Mononuclear cell (primary cell): ENCODE measurements at regions not wholly inside any gene's neighbourhood (a gene's known extent, or its start where the extent isn't known, plus 50 kb on each side); places are given as distances from the start of the nearest gene placed in this dataset.

Experiments used
- H3K27me3 ChIP-seq: 2 replicates; pipeline ENCODE4 v1.6.0; 2011; ENCODE audit warnings: low read length, control low read depth; ENCODE audit not compliant: insufficient read depth
- H3K4me1 ChIP-seq: 2 replicates; pipeline ENCODE4 v1.5.1; 2011; ENCODE audit warnings: mild to moderate bottlenecking, low read length, control low read depth; ENCODE audit not compliant: insufficient read depth
- H3K4me3 ChIP-seq: 2 replicates; pipeline ENCODE4 v1.5.1; 2011; ENCODE audit warnings: mild to moderate bottlenecking, low read length, moderate library complexity
- H3K9me3 ChIP-seq: 2 replicates; pipeline ENCODE4 v1.5.1; 2011; ENCODE audit warnings: low read depth, mild to moderate bottlenecking, control low read depth, low read length

- Histone ChIP-seq H3K4me3 (no peak overlapping the region), H3K9me3 (no peaks in the 10 kb centered on the region), H3K4me1 (no peaks in the 10 kb centered on the region), H3K27me3 (no peaks in the 10 kb centered on the region)
Measured at GRCh38 chr18:40949114-40949950, 1005.7 kb upstream of the PIK3C3 start.

GRCh38 chr18:40944576-40944975 lies 1010.5 kb upstream of the PIK3C3 start:
- Histone ChIP-seq H3K27me3 (no peaks in the 10 kb centered on the region), H3K4me1 (no peaks in the 10 kb centered on the region), H3K4me3 (no peak overlapping the region)

GRCh38 chr18:40939656-40940515 lies 1015.1 kb upstream of the PIK3C3 start:
- H3K27me3 ChIP-seq = no peaks in the 10 kb centered on the region
- H3K4me1 ChIP-seq = no peaks in the 10 kb centered on the region
- no peak overlapping the region for H3K4me3 ChIP-seq
- H3K9me3 ChIP-seq = no peaks in the 10 kb centered on the region

More at GRCh38 chr18:40944576-40944975, 1010.5 kb upstream of the PIK3C3 start:
- no peaks in the 10 kb centered on the region for H3K9me3 ChIP-seq

DNA sequence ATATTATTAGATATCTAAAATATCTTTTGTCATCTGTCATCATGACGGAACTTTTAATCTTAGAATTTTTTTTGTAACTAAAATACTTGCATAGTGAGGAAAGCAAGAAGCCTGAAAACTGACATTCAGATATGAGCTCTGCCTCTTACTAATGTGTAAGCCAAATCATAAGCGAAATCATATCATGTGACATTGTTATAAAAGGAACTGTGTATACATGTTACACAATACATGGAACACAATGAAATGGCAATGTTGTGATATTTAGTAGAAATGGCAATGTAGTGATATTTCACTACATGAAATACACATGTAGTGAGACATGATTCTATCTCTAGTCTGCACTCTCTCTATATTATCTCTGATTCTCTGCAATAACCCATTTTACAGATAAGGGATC lies 1016.4 kb upstream of the PIK3C3 start:
- Histone ChIP-seq H3K27me3 (no peaks in the 10 kb centered on the region), H3K4me1 (no peaks in the 10 kb centered on the region), H3K4me3 (no peak overlapping the region), H3K9me3 (no peaks in the 10 kb centered on the region)

GRCh38 chr18:40937386-40937785 lies 1017.6 kb upstream of the PIK3C3 start:
- Histone ChIP-seq H3K27me3 (no peaks in the 10 kb centered on the region), H3K9me3 (no peaks in the 10 kb centered on the region), H3K4me1 (no peaks in the 10 kb centered on the region), H3K4me3 (no peak overlapping the region)

GRCh38 chr18:40935423-40935822 lies 1019.6 kb upstream of the PIK3C3 start:
- no peaks in the 10 kb centered on the region for H3K27me3 ChIP-seq
- no peaks in the 10 kb centered on the region for H3K4me1 ChIP-seq
- no peaks in the 10 kb centered on the region for H3K9me3 ChIP-seq
- H3K4me3 ChIP-seq = no peak overlapping the region

- Histone ChIP-seq H3K4me3 (no peak overlapping the region), H3K27me3 (no peaks in the 10 kb centered on the region), H3K9me3 (no peaks in the 10 kb centered on the region), H3K4me1 (no peaks in the 10 kb centered on the region)
Measured at GRCh38 chr18:40932862-40933261, 1022.2 kb upstream of the PIK3C3 start.

- Histone ChIP-seq H3K4me1 (no peaks in the 10 kb centered on the region), H3K4me3 (no peak overlapping the region), H3K9me3 (no peaks in the 10 kb centered on the region), H3K27me3 (no peaks in the 10 kb centered on the region)
Measured at GRCh38 chr18:40930211-40930882, 1024.7 kb upstream of the PIK3C3 start.

DNA sequence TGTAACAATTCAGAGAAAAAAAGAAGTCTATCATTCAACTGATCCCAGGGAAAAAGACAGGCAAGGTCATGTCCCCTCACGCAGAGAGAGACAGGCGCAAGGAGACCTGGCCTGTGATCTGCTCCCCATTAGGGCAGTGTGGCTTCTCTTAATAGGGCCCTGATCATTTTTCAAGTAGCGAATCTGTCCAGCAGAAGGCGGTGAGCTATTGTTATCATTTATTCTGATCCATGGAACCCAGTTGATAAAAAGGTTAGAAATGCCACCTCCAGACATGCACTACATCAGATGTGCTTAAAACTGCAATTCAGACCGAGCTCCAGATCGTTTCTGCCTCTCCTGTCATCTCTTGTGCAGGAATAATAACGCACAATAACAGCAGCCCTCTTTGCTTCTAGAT lies 1025.6 kb upstream of the PIK3C3 start:
- H3K27me3 ChIP-seq = no peaks in the 10 kb centered on the region

DNA sequence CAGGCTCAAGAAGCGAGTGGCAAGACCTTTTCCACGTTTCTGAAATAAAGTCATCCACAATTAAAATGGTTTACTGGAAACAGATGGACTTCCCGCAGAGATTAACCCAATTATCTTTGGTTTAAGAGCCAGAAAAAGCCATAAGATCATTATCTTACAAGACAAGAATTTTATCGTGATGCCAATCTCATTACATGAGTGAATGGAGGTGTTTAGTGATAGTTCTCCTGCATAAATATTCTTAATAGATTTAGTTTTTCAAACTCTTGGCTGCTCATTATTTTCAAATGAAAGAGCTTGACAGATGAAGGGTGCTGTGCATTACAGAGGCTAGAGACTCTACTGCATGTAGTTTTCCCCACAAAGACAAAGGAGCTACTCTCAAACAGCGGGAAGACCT lies 1028.4 kb upstream of the PIK3C3 start:
- Histone ChIP-seq H3K27me3 (no peaks in the 10 kb centered on the region), H3K4me1 (no peaks in the 10 kb centered on the region), H3K4me3 (no peak overlapping the region)

More for the DNA sequence above, 1025.6 kb upstream of the PIK3C3 start:
- Histone ChIP-seq H3K9me3 (no peaks in the 10 kb centered on the region), H3K4me3 (no peak overlapping the region), H3K4me1 (no peaks in the 10 kb centered on the region)

DNA sequence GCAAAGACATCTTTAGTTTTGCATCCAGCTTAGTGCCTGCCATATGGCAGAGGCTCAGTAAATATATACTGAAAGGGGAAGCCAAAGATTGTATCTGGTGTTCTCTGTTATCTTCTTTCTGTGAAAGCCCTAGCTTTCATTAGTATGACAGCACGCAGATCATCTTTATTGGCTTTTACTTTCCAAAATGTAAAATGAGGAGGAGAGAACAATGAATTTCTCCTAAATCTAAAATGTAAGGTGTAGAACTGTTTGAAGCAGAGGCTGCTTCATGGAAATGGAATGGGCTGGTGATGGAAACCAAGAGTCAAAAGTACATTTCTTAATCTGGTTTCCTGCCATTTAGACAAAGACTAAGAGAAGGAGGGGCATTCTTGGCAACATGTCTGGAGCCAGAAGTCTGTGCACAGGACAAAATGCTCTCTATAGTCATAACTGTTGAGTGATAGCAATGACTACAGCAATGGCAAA lies 1029.9 kb upstream of the PIK3C3 start:
- Histone ChIP-seq H3K27me3 (no peaks in the 10 kb centered on the region), H3K4me3 (no peak overlapping the region), H3K9me3 (no peaks in the 10 kb centered on the region), H3K4me1 (no peaks in the 10 kb centered on the region)

More for the DNA sequence above, 1028.4 kb upstream of the PIK3C3 start:
- H3K9me3 ChIP-seq = no peaks in the 10 kb centered on the region

DNA sequence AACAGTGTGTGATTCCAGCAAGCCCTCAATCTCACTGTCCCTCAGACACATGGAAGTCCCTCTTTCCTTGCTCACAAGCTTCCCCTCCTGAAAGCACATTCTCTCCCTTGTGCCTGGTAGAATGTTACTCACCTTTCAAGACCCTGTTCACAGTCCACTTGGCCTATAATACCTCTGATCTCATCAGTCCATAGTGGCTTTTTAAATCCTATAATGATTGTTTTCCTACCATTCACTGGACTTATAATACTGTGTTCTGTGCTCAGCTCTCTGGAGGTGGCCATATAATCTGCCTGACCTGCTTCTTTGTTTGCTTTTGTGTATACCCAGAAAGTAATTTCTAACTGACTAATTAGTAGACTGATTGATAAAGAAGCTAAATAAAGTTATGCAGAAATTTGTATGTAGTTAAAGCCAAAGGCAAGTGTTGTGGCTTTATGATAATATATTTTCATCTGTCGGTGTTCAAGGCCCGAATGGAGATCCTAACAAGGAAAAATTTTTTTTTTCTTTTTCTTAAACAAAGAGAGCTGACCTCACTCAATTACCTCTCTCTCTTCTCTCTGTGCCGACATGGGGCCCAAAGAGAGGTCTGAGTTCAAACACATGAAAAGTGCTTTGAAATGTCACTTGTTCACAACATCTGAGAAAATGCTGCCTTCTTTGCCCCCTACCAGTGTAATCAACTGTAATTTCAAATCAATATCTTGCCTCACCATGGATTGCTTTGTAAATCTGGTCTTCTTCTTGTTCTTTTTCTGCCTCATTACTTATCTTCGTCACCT lies 1033.0 kb upstream of the PIK3C3 start:
- H3K9me3 ChIP-seq = no peaks in the 10 kb centered on the region
- no peaks in the 10 kb centered on the region for H3K4me1 ChIP-seq
- no peak overlapping the region for H3K4me3 ChIP-seq
- no peaks in the 10 kb centered on the region for H3K27me3 ChIP-seq

- no peak overlapping the region for H3K4me3 ChIP-seq
- no peaks in the 10 kb centered on the region for H3K4me1 ChIP-seq
- H3K9me3 ChIP-seq = no peaks in the 10 kb centered on the region
- H3K27me3 ChIP-seq = no peaks in the 10 kb centered on the region
Measured at GRCh38 chr18:40917056-40917455, 1038.0 kb upstream of the PIK3C3 start.

GRCh38 chr18:40915724-40916123 lies 1039.3 kb upstream of the PIK3C3 start:
- H3K27me3 ChIP-seq = no peaks in the 10 kb centered on the region

More at GRCh38 chr18:40915724-40916123, 1039.3 kb upstream of the PIK3C3 start:
- Histone ChIP-seq H3K9me3 (no peaks in the 10 kb centered on the region), H3K4me3 (no peak overlapping the region), H3K4me1 (no peaks in the 10 kb centered on the region)
